UCSD-AML1 (cell line): ENCODE measurements at regions not wholly inside any gene's neighbourhood (a gene's known extent, or its start where the extent isn't known, plus 50 kb on each side); places are given as distances from the start of the nearest gene placed in this dataset.
A peak's percentile ranks its signal among the peaks of the same experiment; 100 is the strongest.

Experiments used
- DNase-seq: peaks from one replicate; lab custom pipeline; 2025; ENCODE audit not compliant: unreplicated experiment; lab: John Stamatoyannopoulos, UW

GRCh38 chr14:65278589-65278988 is 133.9 kb upstream of the FUT8 start:
- DNase-seq: no peak

- no peak for DNase-seq
These were observed 133.0 kb upstream of the FUT8 start for GRCh38 chr14:65279510-65279909.

- no peak for DNase-seq
These were observed 132.6 kb upstream of the FUT8 start for GRCh38 chr14:65279958-65280357.

- no peak for DNase-seq
These were observed 131.9 kb upstream of the FUT8 start for GRCh38 chr14:65280653-65281052.

- DNase-seq: peak; percentile 53
These were observed 130.3 kb upstream of the FUT8 start for GRCh38 chr14:65281991-65282895.

- DNase-seq: no peak
These were observed 129.7 kb upstream of the FUT8 start for GRCh38 chr14:65282896-65283253.

GRCh38 chr14:65286443-65286842 is 126.1 kb upstream of the FUT8 start:
- peak; percentile 44 for DNase-seq

GRCh38 chr14:65287264-65288131 is 125.0 kb upstream of the FUT8 start:
- peak; percentile 74 for DNase-seq

- peak; percentile 31 for DNase-seq
These were observed 121.7 kb upstream of the FUT8 start for GRCh38 chr14:65290830-65291229.

GRCh38 chr14:65291531-65291930 is 121.0 kb upstream of the FUT8 start:
- DNase-seq: peak; percentile 63

GRCh38 chr14:65294816-65295215 is 117.7 kb upstream of the FUT8 start:
- no peak for DNase-seq

- DNase-seq: no peak
These were observed 116.1 kb upstream of the FUT8 start for GRCh38 chr14:65296402-65296801.

GRCh38 chr14:65296876-65297275 is 115.7 kb upstream of the FUT8 start:
- no peak for DNase-seq

- DNase-seq: no peak
These were observed 114.8 kb upstream of the FUT8 start for GRCh38 chr14:65297744-65298143.

GRCh38 chr14:65299826-65300225 is 112.7 kb upstream of the FUT8 start:
- DNase-seq: no peak

- DNase-seq: no peak
These were observed 110.5 kb upstream of the FUT8 start for GRCh38 chr14:65301862-65302539.

GRCh38 chr14:65302571-65303189 is 109.8 kb upstream of the FUT8 start:
- DNase-seq: no peak

- DNase-seq: no peak
These were observed 109.2 kb upstream of the FUT8 start for GRCh38 chr14:65303190-65303898.

GRCh38 chr14:65303899-65304222 is 108.7 kb upstream of the FUT8 start:
- DNase-seq: no peak

- no peak for DNase-seq
These were observed 108.3 kb upstream of the FUT8 start for GRCh38 chr14:65304239-65304638.

GRCh38 chr14:65304963-65305362 is 107.6 kb upstream of the FUT8 start:
- peak; percentile 34 for DNase-seq
